Esophagus squamous epithelium (tissue), 4 donors: ENCODE measurements at regions not wholly inside any gene's neighbourhood (a gene's known extent, or its start where the extent isn't known, plus 50 kb on each side); places are given as distances from the start of the nearest gene placed in this dataset.

Source experiments
- POLR2A ChIP-seq, 4 donors: fragments of 450-650 bp; IDR thresholded peaks; one replicate each; pipeline ENCODE4 v1.6.1; 2017; ENCODE audit warnings: antibody characterized with exemption in 4 of 4, mild to moderate bottlenecking in 4 of 4, moderate library complexity in 3 of 4
- TF ChIP-seq, protein P1 (sequence below), 6 experiments: fragments of 450-650 bp in 4 of 6; fragments of 200-600 bp in 2 of 6; sonication (generic) in 2 of 6; IDR thresholded peaks; one replicate each; pipeline ENCODE4 v1.5.1; 2016 to 2019; ENCODE audit warnings: antibody characterized with exemption in 6 of 6, mild to moderate bottlenecking in 4 of 6, moderate library complexity in 4 of 6

- no peak for TF ChIP-seq POLR2A (IDR thresholded peaks at IDR 0.05)
- TF ChIP-seq, protein P1, sequence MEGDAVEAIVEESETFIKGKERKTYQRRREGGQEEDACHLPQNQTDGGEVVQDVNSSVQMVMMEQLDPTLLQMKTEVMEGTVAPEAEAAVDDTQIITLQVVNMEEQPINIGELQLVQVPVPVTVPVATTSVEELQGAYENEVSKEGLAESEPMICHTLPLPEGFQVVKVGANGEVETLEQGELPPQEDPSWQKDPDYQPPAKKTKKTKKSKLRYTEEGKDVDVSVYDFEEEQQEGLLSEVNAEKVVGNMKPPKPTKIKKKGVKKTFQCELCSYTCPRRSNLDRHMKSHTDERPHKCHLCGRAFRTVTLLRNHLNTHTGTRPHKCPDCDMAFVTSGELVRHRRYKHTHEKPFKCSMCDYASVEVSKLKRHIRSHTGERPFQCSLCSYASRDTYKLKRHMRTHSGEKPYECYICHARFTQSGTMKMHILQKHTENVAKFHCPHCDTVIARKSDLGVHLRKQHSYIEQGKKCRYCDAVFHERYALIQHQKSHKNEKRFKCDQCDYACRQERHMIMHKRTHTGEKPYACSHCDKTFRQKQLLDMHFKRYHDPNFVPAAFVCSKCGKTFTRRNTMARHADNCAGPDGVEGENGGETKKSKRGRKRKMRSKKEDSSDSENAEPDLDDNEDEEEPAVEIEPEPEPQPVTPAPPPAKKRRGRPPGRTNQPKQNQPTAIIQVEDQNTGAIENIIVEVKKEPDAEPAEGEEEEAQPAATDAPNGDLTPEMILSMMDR (IDR thresholded peaks at IDR 0.05), result no peak
Observed at GRCh38 chr4:53855581-53856250, 208.7 kb downstream of the CHIC2 start.
